Esophagus mucosa (tissue), 1 donor: ENCODE measurements at regions not wholly inside any gene's neighbourhood (a gene's known extent, or its start where the extent isn't known, plus 50 kb on each side); places are given as distances from the start of the nearest gene placed in this dataset.
A peak's percentile ranks its signal among the peaks of the same experiment; 100 is the strongest.
"Not testable (repeated sequence)": the region's sequence is repeated elsewhere in the genome, so short reads cannot be mapped to it uniquely, and the experiment has no call there.

Experiments used
- ATAC-seq: fragments of 200-7000 bp; cut with Tn5 transposase; one replicate; pipeline ENCODE4 v1.9.1; 2020
- donor health status: DM: yes; HTN: yes; CAD: no.

DNA sequence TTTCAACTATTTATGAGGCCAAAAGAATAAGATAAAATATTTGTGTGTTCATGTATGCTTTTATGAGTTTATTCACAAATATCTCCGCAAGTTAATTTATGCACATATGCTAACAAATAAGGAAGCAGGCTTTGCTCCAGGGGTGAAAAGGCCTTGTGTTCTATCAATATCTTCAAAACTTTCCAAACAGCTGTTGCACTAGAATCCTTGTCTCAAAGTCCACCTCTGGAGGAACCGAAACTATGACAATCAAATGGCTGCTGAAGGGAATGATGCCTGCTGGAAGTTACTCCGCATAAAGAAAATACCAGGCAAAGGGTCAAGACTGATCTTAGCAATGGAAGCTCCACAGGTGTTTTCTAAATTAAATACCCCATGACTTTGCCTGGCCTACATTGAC, 145.0 kb upstream of the GHITM start:
- ATAC-seq, result no peak

DNA sequence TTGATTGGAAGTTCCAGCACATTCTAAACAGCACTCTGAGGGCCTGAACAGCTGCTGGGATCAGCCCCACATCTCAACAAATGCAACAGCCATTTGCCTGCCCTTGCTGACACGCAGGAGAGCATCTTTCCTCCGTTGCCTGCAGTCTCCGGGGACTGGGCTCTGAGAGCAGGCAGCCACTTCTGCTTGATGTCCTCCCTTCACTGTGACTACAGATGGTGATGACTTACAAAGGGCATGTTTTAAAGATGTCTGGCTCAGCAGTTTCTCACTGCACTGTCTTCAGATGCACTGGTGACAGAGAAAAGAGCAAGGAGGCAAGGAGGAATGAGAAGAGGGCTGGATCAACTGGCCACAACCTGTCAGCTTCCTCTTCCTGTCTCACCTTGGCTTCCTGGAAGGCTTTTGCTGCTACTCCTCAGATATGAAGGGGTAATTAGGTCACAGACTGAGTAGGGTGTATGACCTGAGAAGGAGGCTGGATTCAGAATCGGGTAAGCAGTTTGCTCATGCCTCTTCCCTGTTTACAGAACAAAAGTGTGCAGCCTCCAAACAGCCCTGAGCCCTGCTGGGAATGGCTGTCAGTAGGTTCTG, 143.5 kb upstream of the GHITM start:
- no peak for ATAC-seq

DNA sequence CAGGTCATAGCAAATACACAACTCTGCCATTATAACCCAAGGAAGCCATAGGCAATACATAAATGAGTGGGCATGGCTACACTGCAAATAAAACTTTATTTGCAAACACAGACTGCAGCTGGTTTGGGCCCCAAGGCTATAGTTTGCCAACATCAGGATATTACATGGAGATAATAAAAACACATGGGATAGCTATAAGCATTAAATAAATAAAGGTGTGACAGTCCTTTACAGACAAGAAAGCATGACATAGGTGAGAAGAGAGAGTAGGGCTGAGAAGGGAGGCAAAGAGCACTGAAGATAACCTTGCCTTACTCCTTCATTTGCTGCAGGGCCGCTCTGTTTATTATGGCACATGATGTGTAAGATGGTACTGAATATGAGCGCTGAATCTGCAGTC, 135.1 kb upstream of the GHITM start:
- ATAC-seq, result no peak

DNA sequence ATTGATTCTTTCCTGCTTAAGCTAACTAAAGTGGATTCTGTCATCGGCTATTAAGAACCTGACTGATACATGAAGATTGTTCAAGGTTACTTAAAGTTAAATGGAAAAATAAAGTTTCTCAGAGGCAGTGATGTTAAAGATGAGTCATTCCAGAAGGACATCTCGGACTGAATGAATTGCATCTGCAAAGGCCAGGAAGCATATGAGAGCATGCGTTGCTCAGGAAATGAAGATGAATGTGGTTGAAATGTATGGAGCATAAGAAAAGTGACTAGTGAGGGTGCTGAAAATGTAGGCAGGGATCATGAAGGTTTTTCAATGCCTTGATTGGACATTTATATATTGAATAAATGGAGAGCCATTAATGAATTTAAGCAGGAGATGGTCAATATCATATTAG, 133.9 kb upstream of the GHITM start:
- ATAC-seq, result no peak

DNA sequence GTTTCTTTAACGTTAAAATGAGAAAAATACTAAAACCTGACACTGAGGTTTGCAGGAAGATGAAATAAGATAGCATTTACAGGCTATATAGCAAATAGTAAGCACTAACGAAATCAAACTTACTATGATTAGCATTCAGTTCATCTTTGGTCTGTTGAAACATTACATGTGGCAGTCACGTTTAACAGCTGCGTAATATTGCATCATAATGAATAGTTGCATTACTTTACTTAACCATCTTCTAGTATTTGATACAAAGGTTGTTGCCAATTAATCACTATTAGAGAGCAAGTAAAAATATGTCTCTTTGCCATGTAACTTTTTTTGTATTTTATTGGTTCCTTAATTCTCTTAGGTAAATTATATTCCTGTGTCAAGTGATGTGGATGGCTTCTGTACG, 131.8 kb upstream of the GHITM start:
- no peak for ATAC-seq

DNA sequence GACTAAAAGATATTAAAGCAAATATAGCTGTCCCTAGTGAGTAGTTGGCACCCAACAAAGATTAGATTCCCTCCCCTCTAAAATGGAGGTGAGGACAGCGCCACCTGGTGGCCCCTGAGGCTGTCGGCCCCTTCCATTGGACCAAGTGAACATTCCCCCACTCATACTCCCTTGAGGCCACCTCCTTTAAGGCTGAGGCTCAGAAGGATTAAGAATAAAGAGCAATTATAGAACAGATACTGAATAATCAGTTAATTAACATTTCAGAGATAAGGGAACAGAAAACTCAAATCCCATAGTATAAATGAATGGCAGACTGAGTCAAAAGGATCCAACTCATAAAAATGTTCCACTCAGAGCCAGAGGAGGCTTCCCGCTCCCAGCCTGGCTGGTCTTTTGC, 130.4 kb upstream of the GHITM start:
- no peak for ATAC-seq

DNA sequence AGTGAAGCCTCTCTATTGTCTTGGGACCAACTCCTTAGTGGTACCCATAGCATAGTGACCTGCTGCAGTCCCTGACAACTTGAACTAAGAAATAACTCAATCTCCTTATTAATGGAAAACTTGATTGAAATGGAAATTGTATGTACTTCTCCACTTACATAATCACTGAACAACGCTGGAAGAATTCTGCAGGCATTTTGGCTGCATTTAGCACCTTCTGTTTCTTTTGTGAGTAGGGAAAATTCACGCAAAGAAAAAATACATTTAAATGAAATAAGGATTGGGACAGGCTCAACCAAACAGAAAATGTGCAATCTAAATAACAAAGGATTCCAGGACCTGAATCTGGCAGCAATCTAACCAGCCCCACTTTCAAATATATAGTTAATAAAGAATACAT, 126.9 kb upstream of the GHITM start:
- no peak for ATAC-seq

DNA sequence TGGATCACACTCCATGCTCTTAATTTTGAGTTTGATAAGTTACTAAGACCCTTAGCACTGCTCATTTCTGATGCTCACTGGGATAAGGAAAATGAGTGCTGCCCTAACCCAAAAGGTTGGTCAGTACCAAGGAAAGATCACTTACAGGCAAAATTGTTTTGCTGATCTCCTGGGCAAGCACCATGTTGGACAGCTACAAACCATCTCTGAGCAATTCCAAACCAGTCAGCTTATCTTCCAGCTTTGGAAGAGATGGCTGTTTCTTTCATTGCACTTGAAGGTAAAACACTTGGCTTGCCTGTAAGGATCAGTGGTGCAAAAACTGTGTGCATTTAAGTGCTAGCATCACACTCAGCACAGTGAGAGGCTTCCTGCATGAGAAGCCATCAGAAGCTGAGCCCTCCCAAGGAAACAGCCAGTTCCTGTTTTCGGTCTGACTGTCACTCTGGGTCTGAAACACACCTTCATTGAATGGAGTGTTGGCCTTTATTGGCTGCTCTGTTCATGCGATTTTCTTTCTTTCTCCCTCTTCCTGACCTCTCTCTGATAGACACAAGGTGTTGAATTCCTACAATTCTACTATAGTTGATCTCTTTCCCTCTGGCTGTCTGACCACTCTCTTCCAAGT, 126.4 kb upstream of the GHITM start:
- no peak for ATAC-seq

DNA sequence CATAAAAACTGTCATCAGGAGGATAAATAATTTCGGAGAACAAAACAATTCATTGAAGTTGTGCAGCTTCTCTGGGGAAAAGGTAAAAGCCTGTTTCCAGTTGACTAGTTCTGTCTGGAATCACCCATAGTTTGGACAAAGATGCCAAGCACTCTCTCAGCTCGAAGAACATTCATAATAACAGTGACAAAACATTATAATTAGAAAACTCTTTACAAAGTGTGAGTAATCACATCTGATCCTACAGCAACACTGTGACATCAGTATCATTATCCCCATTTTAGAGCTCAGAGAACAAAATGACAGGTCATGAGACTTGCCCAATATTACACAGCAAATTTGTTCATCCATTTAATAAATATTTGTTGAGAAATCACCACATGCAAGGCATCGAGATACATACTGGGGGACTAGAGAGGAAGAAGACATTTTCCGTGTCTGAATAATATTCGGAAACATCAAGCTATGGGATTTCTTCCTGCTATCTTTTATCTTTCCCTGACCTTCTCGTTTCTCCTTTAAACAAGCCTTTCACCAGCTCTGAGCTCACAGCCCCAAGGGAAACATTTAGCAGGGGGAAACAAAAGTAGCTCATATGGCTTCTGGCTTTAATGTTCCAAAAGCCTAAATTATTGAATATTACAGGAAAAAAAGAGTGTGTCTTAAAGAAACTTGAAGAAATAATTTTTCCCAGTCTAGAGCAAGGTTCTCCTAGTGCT, 123.3 kb upstream of the GHITM start:
- ATAC-seq, result no peak

DNA sequence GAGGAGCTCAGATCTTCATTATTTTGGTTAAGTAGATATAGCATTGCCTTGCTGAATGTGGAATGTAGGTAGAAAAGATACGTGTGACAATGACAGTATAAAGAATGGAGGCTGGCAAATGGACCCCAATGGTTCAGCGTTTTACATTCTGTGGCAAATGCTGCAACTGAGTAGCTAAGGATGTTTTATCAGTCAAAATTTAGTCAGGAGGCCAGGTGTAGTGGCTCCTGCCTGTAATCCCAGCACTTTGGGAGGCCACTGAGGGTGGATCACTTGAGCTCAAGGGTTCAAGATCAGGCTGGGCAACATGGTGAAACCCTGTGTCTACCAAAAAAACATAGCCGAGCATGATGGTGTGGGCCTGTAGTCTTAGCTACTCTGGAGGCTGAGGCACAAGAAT, 120.5 kb upstream of the GHITM start:
- ATAC-seq, result no peak

DNA sequence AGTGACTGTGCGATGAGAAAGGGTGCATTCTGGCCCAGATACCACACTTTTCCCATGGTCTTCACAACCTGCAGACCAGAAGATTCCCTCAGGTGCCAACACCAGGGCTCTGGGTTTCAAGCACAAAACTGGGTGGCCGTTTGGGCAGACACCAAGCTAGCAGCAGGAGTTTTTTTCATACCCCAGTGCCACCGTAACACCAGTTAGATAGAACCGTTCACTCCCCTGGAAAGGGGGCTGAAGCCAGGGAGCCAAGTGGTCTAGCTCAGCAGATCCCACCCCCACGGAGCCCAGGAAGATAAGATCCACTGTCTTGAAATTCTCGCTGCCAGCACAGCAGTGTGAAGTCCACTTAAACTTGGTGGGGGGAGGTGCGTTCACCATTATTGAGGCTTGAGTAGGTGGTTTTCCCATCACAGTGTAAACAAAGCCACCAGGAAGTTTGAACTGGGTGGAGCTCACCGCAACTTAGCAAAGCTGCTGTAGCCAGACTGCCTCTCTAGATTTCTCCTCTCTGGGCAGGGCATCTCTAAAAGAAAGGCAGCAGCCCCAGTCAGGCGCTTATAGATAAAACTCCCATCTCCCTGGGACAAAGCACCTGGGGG, 119.4 kb upstream of the GHITM start:
- not testable (repeated sequence) for ATAC-seq

DNA sequence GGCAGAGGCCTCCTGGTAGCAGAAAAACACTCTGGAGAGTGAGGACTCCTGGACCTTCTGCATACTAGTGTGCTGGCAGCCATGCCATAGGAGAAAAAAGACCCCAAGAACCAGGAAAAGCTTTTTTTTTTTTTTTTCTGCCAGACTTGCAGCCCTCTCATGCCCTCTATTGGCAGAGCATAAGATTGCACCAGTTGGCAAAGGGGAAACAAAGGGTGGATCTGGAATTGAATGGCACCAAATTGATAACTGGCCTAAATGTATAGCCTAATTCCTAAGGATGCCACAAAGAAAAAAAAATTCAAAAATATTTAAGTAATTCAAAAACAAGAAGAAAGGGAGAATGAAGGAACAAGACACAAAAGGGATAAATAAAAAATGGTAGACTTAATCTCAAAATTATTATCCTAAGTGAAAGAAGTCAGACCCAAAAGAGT, 112.5 kb upstream of the GHITM start:
- no peak for ATAC-seq

DNA sequence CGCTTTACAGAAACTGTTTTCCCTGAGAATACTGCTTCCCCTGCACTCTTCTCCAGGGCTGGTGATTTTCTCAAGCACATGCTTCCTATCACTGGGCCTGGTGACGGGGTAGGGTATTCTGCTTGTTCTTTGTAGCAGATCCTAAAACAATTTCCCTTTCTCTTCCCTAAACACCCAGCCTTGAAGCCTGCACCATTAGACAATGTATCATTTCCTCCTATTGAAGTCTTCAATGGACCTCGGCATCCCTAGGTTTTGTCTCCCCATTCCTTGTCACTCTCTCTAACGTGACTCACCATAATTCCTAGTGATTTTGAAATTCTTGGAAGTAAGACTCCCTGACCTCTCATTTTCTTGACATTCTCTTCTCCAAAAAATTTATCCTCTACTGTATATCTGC, 109.5 kb upstream of the GHITM start:
- ATAC-seq, result no peak

DNA sequence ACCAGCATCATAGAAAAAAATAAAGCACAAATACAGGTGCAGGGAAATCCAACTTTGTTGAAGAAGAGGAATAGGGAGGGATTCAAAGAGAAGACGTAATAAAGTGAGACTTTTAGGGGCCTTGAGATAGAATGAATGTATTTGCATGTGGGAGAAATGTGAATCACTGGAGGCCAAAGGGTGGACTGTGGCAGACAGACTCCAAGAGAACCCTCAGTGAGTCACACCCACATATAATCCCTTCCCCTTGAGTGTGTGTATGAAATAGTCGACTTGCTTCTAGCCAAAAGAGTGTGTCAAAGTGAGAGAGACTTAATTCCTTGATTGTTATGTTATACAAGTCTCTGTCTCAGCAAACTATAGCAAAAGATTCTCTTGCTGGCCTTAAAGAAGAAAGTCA, 101.3 kb upstream of the GHITM start:
- ATAC-seq, result no peak

DNA sequence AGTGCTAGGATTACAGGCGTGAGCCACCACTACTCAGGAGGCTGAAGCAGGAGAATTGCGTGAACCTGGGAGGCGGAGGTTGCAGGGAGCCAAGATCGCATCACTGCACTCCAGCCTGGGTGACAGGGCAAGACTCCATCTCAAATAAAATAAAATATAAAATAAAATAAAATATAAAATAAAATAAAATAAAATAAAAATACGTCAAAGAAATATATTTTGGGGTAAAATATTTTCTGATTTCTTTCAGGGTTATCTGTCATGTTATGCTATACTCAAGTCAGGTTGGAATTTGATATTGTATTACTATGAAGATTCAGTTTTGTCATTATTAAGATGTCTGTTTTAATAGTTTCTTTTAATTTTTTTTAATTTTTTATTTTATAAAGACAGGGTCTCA, 99.4 kb upstream of the GHITM start:
- ATAC-seq, result no peak

DNA sequence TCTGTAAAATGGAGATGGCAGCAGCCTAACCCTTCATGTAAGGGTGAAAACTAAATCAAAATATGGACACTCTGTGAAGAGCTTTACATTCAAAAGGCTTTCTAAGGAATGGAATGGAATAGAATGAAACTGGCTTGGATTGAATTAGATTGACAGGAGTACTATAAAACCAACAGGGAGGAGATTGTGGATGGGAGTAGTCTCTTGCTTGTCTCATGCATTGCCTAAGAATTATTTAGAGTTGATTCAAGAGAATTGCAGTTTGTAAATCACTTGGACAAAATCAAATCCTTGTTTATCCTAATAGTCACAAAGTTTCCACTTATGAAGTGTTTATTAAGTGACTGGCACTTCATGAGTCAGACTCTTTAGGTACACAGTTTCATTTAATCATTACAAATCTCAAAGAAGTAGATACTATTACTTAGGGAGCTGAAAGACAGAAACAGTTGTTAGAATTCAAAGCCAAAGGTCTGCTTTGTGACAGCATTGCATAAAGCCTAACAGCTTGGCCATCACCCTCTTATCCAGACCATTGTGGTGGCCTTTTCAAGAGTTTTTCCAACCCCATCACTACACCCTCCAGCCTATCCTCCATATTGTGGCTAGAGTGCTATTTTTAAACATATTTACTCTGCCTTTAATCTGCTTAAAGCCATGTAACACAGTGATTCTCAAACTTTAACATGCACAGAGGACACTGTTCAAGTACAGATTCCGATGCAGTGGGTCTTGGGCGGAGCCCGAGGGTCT, 91.9 kb upstream of the GHITM start:
- ATAC-seq, result peak; percentile 48

DNA sequence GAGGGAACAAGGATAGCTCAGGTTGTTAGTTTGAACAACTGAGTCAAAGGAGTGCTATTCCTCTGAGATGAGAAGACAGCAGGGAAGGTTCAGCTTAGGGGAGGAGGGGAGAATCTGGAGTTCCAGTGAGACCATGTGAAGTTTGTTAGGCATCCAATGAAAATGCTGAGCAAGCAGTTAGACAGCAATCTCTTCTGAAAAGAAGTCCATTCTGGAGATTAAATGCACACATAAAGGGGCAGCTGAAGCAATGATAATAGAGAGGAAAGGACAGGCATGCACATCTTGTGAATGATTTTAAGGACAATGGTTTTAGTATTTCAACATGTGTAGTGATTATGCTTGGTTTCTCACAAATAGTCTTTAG, 89.7 kb upstream of the GHITM start:
- no peak for ATAC-seq

DNA sequence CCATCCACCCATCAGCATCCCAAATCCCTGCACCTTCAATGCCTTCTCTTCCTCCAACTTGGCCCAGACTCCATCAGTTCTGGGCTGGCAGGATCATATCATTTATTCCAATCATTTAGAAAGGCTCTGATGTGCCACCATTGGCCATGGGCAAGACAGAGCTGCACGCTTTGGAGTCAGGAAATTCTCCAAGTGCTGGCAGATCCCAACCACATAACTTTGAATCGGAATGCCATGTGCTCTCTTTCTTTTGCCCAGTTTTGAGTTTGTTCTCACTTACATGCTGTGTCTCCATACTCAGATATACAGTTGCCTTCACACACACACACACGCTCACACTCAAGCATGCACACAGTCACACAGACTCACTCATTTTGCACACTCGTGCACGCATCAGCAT, 85.7 kb upstream of the GHITM start:
- ATAC-seq, result no peak

DNA sequence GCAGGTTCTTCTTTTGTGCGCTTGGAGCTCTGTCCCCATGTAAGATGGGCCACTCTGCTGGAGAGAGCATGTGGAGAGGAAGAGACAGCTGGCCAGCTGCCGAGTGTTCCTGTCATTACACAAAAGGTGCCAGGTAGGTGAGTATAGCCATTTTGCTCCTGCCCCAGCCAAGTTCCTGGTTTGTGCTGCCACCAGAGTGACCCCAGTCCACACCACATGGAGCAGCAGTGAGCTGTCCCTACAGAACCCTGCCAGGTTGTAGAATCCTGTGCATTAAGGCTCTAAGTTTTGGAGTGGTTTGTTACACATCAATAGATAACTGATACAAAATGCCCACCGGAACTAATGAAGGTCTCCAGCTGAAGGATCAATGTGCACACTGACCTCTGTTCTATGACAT, 84.6 kb upstream of the GHITM start:
- ATAC-seq, result peak; percentile 35

DNA sequence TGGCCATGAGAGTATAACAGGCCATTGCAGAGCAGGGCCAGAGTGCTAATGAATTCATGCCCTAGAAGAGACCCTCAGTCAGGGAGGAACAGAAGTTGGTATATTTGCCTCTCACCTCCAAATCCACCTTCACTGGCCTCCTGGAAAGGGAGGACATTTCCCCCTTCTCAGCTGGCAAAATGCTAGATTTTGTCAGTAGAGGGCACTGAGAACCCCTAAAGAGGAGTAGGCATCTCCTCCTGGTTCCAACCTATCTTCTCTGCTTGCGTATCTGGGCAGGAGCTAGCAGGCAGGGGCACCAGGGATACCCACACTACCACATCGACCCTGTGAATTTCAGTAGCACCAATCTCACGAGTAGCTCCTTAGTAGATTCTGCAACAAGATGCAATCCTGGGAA, 79.8 kb upstream of the GHITM start:
- no peak for ATAC-seq

DNA sequence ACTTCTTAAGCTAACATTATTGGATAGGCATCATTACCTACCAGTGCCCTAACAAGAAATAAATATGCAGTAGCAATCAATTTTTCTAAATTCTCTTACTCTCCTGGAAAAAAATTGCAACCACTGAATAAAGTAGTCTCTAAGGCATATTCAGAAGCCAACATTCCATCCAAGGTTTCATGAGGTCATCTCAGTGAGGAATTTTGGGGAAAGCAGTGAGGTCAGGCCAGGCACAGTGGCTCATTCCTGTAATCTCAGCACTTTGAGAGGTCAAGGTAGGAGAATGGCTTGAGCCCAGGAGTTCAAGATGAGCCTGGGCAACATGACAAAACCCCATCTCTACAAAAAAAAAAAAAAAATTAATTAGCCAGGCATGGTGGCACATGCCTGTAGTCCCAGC, 75.9 kb upstream of the GHITM start:
- ATAC-seq, result no peak

DNA sequence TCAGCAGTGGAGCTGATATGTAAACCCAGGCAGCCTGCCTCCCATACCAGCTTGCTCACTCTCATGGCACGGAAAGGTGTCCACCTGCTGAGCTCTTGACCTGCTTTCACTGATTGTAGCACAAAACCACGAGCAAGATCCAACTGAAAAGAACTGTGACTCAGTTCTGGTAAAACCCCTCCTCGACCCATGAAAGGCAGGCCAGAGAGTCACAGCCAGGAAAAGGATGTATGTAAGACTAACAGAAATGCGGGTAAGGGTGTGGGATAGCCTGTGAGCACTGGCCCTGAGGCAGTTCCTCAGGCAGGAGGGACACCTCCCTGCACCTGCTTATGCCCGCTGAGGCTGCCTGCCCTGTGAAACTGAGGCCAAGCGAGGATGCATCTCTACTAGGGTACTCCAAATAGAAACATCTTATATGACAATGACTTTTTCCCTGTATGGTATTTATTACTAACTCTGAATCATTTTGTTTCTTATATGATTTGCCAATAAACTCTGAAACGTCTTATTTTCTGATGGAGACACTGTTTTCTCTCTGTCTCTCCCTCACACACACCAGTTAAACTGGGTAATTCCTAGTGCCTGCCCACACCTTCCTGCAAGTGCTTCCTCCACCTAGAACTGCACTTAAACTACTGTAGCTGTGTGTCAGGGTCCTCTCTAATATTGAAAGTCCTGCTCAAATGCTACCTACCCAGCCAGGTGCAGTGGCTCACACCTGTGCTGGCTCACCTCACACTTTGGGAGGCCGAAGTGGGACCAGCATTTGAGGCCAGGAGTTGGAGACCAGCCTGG, 73.3 kb upstream of the GHITM start:
- ATAC-seq, result no peak
